ENCODE measurements at regions not wholly inside any gene's neighbourhood (a gene's known extent, or its start where the extent isn't known, plus 50 kb on each side); places are given as distances from the start of the nearest gene placed in this dataset.

GRCh38 chr2:7880566-7880965, 801.3 kb upstream of the ID2 start:
- no peaks in the 10 kb centered on the region for H3K9me3 ChIP-seq (ENCODE audit: control insufficient read depth in 1 of 2, insufficient read depth in 1 of 2, low read depth in 1 of 2, low read length in 2 of 2)
- no peaks in the 10 kb centered on the region for H3K79me2 ChIP-seq (ENCODE audit: insufficient read depth, low read length)
- no peaks in the 10 kb centered on the region for H3K9me2 ChIP-seq (ENCODE audit: insufficient read depth)
- POLR2A ChIA-PET: no interaction called here
- H3K4me2 ChIP-seq (ENCODE audit: low read length): no peak overlapping the region
- intact Hi-C loops (cut with micrococcal nuclease): no loop called here
- CTCF ChIA-PET: no interaction called here
- BruUV-seq (replicated peaks): no TSS peak
- no peaks in the 10 kb centered on the region for H3K36me3 ChIP-seq (ENCODE audit: control insufficient read depth in 1 of 2, insufficient read depth in 2 of 2, low read length in 2 of 2)
- H3K27me3 ChIP-seq (ENCODE audit: insufficient read depth, low read length): peaks cover 16% of the 10 kb centered on the region
- no peak for TF ChIP-seq POLR2A (IDR thresholded peaks at IDR 0.05; ENCODE audit: borderline replicate concordance, extremely low read depth, insufficient read depth, insufficient read length)
- TF ChIP-seq EZH2phosphoT487 (IDR thresholded peaks at IDR 0.05; ENCODE audit: borderline replicate concordance): no peak
- no peak for TF ChIP-seq ZFX (IDR thresholded peaks at IDR 0.05)
- TF ChIP-seq ATF3 (IDR thresholded peaks at IDR 0.05): no peak
- TF ChIP-seq EZH2 (IDR thresholded peaks at IDR 0.05): no peak
- TF ChIP-seq CEBPB (IDR thresholded peaks at IDR 0.05; ENCODE audit: low read depth): no peak
- no peak for TF ChIP-seq MAX (IDR thresholded peaks at IDR 0.05)
- TF ChIP-seq RAD21 (IDR thresholded peaks at IDR 0.05; ENCODE audit: low read depth): no peak
- TF ChIP-seq JUND (IDR thresholded peaks at IDR 0.05): no peak
- TF ChIP-seq YY1 (IDR thresholded peaks at IDR 0.05; ENCODE audit: extremely low read depth, insufficient replicate concordance, low read depth, low read length): no peak
- TF ChIP-seq SIN3A (IDR thresholded peaks at IDR 0.05; ENCODE audit: low read depth): no peak
- no peak for TF ChIP-seq CBX3 (IDR thresholded peaks at IDR 0.05; ENCODE audit: low read depth)
- no peak for TF ChIP-seq SP1 (IDR thresholded peaks at IDR 0.05; ENCODE audit: low read depth)
- RAD21 ChIA-PET (ENCODE audit: low non-redundant PET in 1 of 2, low total read pairs in 2 of 2, uncharacterized antibody in 2 of 2, unreplicated experiment in 2 of 2): no interaction called here
- H3K4me3 ChIP-seq (replicated peaks in 1 of 2; ENCODE audit: low read depth in 1 of 2, low read length in 2 of 2): no peak overlapping the region
- no peak overlapping the region for H3K27ac ChIP-seq (ENCODE audit: low read depth, low read length)
- H3K9ac ChIP-seq (ENCODE audit: low read length): no peak overlapping the region
- H2AFZ ChIP-seq (ENCODE audit: low read depth, low read length, poor library complexity, severe bottlenecking): no peak overlapping the region
- no peak for DNase-seq (ENCODE audit: low read depth, low spot score)
- no peaks in the 10 kb centered on the region for H3K4me1 ChIP-seq (ENCODE audit: control insufficient read depth in 1 of 2, insufficient read depth in 2 of 2, low read length in 2 of 2)
- ATAC-seq: no peak
- H4K20me1 ChIP-seq (ENCODE audit: insufficient read depth): no peaks in the 10 kb centered on the region

- ChIA-PET CTCF (no interaction called here), RAD21 (ENCODE audit: low non-redundant PET in 1 of 2, low total read pairs in 2 of 2, uncharacterized antibody in 2 of 2, unreplicated experiment in 2 of 2) (no interaction called here), POLR2A (no interaction called here)
- intact Hi-C loops (cut with micrococcal nuclease): no loop called here
- Histone ChIP-seq H3K79me2 (ENCODE audit: insufficient read depth, low read length) (no peaks in the 10 kb centered on the region), H3K9ac (ENCODE audit: low read length) (no peak overlapping the region), H3K36me3 (ENCODE audit: control insufficient read depth in 1 of 2, insufficient read depth in 2 of 2, low read length in 2 of 2) (no peaks in the 10 kb centered on the region), H3K4me3 (replicated peaks in 1 of 2; ENCODE audit: low read depth in 1 of 2, low read length in 2 of 2) (no peak overlapping the region), H2AFZ (ENCODE audit: low read depth, low read length, poor library complexity, severe bottlenecking) (no peak overlapping the region), H3K9me3 (ENCODE audit: control insufficient read depth in 1 of 2, insufficient read depth in 1 of 2, low read depth in 1 of 2, low read length in 2 of 2) (no peaks in the 10 kb centered on the region), H3K27me3 (ENCODE audit: insufficient read depth, low read length) (peaks cover 16% of the 10 kb centered on the region), H3K4me2 (ENCODE audit: low read length) (no peak overlapping the region), H4K20me1 (ENCODE audit: insufficient read depth) (no peaks in the 10 kb centered on the region), H3K9me2 (ENCODE audit: insufficient read depth) (no peaks in the 10 kb centered on the region), H3K4me1 (ENCODE audit: control insufficient read depth in 1 of 2, insufficient read depth in 2 of 2, low read length in 2 of 2) (no peaks in the 10 kb centered on the region), H3K27ac (ENCODE audit: low read depth, low read length) (no peak overlapping the region)
- no peak for ATAC-seq
- no peak for DNase-seq (ENCODE audit: low read depth, low spot score)
- TF ChIP-seq REST (IDR thresholded peaks at IDR 0.05; ENCODE audit: low read depth) (no peak), POLR2A (IDR thresholded peaks at IDR 0.05; ENCODE audit: borderline replicate concordance, extremely low read depth, insufficient read depth, insufficient read length) (no peak), EZH2 (IDR thresholded peaks at IDR 0.05) (no peak), SRF (IDR thresholded peaks at IDR 0.05; ENCODE audit: low read depth) (no peak)
- BruUV-seq (replicated peaks): no TSS peak
Measured at GRCh38 chr2:7881063-7881462, 800.8 kb upstream of the ID2 start.
